ENCODE measurements at regions not wholly inside any gene's neighbourhood (a gene's known extent, or its start where the extent isn't known, plus 50 kb on each side); places are given as distances from the start of the nearest gene placed in this dataset.

DNA sequence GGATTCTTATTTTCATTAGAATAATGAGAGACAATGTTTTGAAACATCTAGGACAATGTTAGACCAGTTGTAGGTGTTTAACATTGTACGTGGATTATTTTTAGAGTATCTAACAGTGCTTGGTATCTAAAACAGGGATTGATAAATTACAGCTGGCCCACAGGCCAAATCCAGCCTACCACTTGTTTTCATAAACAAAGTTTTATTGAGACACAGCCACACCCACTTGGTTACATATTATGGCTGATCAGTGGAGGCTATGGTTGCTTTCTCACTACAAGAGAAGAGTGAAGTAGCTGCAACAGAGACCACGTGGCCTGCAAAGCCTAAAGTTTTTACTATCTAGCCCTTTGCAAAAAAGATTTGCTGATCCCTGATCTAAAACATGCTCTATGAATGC, 223.1 kb upstream of the CTNNB1 start:
- Histone ChIP-seq H2BK20ac (ENCODE audit: low read depth, low read length, poor library complexity, severe bottlenecking) (no peak overlapping the region), H3K4ac (ENCODE audit: low read depth, low read length) (no peak overlapping the region), H2BK120ac (ENCODE audit: low read depth, low read length, poor library complexity, severe bottlenecking) (no peak overlapping the region), H3T11ph (ENCODE audit: low read length) (no peak overlapping the region), H3K23ac (ENCODE audit: insufficient read length, low read depth, low read length) (no peak overlapping the region), H3K79me1 (ENCODE audit: insufficient read depth, low read depth, low read length, poor library complexity, severe bottlenecking) (no peaks in the 10 kb centered on the region), H3K18ac (ENCODE audit: insufficient read length, low read depth, low read length) (no peak overlapping the region), H3K9me3 (ENCODE audit: control insufficient read depth, low read depth, low read length) (no peaks in the 10 kb centered on the region), H3K27me3 (ENCODE audit: insufficient read depth, low read length) (no peaks in the 10 kb centered on the region), H3K27ac (ENCODE audit: insufficient read length, low read depth, low read length) (no peak overlapping the region), H2BK5ac (ENCODE audit: insufficient read length, low read length) (no peak overlapping the region), H3K4me1 (ENCODE audit: insufficient read depth, low read length) (peaks cover 3% of the 10 kb centered on the region; the same call in 1 of the 2 replicates), H4K91ac (ENCODE audit: insufficient read length, low read depth, low read length) (no peak overlapping the region), H2AFZ (ENCODE audit: low read length) (no peak overlapping the region), H3K9ac (ENCODE audit: extremely low read depth, insufficient read length, low read length) (no peak overlapping the region), H3K56ac (ENCODE audit: insufficient read length, low read depth, low read length) (no peak overlapping the region), H4K8ac (replicated peaks; ENCODE audit: insufficient read length, low read depth, low read length) (no peak overlapping the region), H4K5ac (ENCODE audit: insufficient read length, low read depth, low read length) (no peak overlapping the region), H2AK5ac (ENCODE audit: insufficient read length, low read length) (no peak overlapping the region), H3K23me2 (ENCODE audit: insufficient read length, low read depth, low read length, poor library complexity, severe bottlenecking) (no peaks in the 10 kb centered on the region), H2BK12ac (ENCODE audit: insufficient read length, low read depth, low read length) (no peak overlapping the region), H3K14ac (ENCODE audit: insufficient read depth, low read length) (no peak overlapping the region), H4K20me1 (ENCODE audit: control insufficient read depth, insufficient read depth, insufficient read length) (no peaks in the 10 kb centered on the region), H3K4me2 (ENCODE audit: insufficient read depth, insufficient read length, low read length) (no peak overlapping the region), H2BK15ac (ENCODE audit: low read depth, low read length) (no peak overlapping the region), H3K79me2 (ENCODE audit: insufficient read depth, low read length) (no peaks in the 10 kb centered on the region)
- Mint-ChIP-seq H3K4me3 (no peak overlapping the region), H3K27ac (no peak overlapping the region), H3K27me3 (ENCODE audit: low read depth) (no peaks in the 10 kb centered on the region), H3K4me1 (peaks cover 8 to 14% of the 10 kb centered on the region in 2 experiments), H3K9me3 (no peaks in the 10 kb centered on the region), H3K36me3 (ENCODE audit: insufficient read depth in 1 of 3, low read depth in 3 of 3) (no peaks in the 10 kb centered on the region)
- WGBS (ENCODE audit: extremely low coverage, insufficient read length, low lambda C conversion rate), result no CpG with 5 or more reads among the region's 2 CpGs
- DNase-seq, result no peak
- TF ChIP-seq, protein P1, sequence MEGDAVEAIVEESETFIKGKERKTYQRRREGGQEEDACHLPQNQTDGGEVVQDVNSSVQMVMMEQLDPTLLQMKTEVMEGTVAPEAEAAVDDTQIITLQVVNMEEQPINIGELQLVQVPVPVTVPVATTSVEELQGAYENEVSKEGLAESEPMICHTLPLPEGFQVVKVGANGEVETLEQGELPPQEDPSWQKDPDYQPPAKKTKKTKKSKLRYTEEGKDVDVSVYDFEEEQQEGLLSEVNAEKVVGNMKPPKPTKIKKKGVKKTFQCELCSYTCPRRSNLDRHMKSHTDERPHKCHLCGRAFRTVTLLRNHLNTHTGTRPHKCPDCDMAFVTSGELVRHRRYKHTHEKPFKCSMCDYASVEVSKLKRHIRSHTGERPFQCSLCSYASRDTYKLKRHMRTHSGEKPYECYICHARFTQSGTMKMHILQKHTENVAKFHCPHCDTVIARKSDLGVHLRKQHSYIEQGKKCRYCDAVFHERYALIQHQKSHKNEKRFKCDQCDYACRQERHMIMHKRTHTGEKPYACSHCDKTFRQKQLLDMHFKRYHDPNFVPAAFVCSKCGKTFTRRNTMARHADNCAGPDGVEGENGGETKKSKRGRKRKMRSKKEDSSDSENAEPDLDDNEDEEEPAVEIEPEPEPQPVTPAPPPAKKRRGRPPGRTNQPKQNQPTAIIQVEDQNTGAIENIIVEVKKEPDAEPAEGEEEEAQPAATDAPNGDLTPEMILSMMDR (conservative IDR thresholded peaks at IDR 0.05), result no peak

Measured in H9 (cell line).